ENCODE measurements at regions not wholly inside any gene's neighbourhood (a gene's known extent, or its start where the extent isn't known, plus 50 kb on each side); places are given as distances from the start of the nearest gene placed in this dataset.

GRCh38 chr10:78220781-78221180, 187.1 kb downstream of the RPS24 start:
- Histone ChIP-seq H3K36me3 (replicated peaks in 1 of 2) (no peaks in the 10 kb centered on the region), H3K27me3 (no peaks in the 10 kb centered on the region), H3K4me1 (replicated peaks in 1 of 2) (peaks cover 0 to 6% of the 10 kb centered on the region in 2 donors), H3K27ac (no peak overlapping the region), H3K4me3 (no peak overlapping the region), H3K9me3 (replicated peaks in 1 of 3) (no peaks in the 10 kb centered on the region)
- intact Hi-C loops (cut with DNase I) = loop anchor here (10.0 kb wide), 1 partner anchor 434 kb away; no protein-coding TSS in a partner anchor
- DNase-seq = no peak
- 85 to 98% (median 93%) methylated on average over 2 of the region's 2 CpGs for WGBS, 4 donors
- no peak for TF ChIP-seq CTCF (IDR thresholded peaks at IDR 0.05)
- TF ChIP-seq POLR2A (IDR thresholded peaks at IDR 0.05) = no peak

- DNase-seq = no peak
- intact Hi-C loops (cut with DNase I) = loop anchor here (10.0 kb wide), 1 partner anchor 433 kb away; no protein-coding TSS in a partner anchor
- no peak for TF ChIP-seq CTCF (IDR thresholded peaks at IDR 0.05)
- no peak for TF ChIP-seq POLR2A (IDR thresholded peaks at IDR 0.05)
Measured at GRCh38 chr10:78222096-78222790, 188.6 kb downstream of the RPS24 start.

GRCh38 chr10:78223088-78223487, 189.4 kb downstream of the RPS24 start:
- H3K9me3 ChIP-seq (replicated peaks in 1 of 3) = no peaks in the 10 kb centered on the region
- intact Hi-C loops (cut with DNase I) = loop anchor here (10.0 kb wide), 1 partner anchor 432 kb away; no protein-coding TSS in a partner anchor
- DNase-seq = no peak
- H3K36me3 ChIP-seq (replicated peaks in 1 of 2) = no peaks in the 10 kb centered on the region
- no peak overlapping the region for H3K27ac ChIP-seq
- H3K4me3 ChIP-seq = no peak overlapping the region
- H3K27me3 ChIP-seq = no peaks in the 10 kb centered on the region
- no peaks in the 10 kb centered on the region for H3K4me1 ChIP-seq (replicated peaks in 1 of 2)
- TF ChIP-seq POLR2A (IDR thresholded peaks at IDR 0.05) (no peak), CTCF (IDR thresholded peaks at IDR 0.05) (no peak)
- WGBS, 4 donors = 72 to 76% (median 73%) methylated on average over 7 of the region's 7 CpGs

More at GRCh38 chr10:78222096-78222790, 188.6 kb downstream of the RPS24 start:
- H3K27me3 ChIP-seq = no peaks in the 10 kb centered on the region
- H3K9me3 ChIP-seq (replicated peaks in 1 of 3) = no peaks in the 10 kb centered on the region
- no peaks in the 10 kb centered on the region for H3K4me1 ChIP-seq (replicated peaks in 1 of 2)
- H3K27ac ChIP-seq = no peak overlapping the region
- WGBS, 4 donors = 80 to 89% (median 87%) methylated on average over 6 to 11 of the region's 11 CpGs
- H3K4me3 ChIP-seq = no peak overlapping the region
- H3K36me3 ChIP-seq (replicated peaks in 1 of 2) = no peaks in the 10 kb centered on the region

GRCh38 chr10:78224602-78225001, 190.9 kb downstream of the RPS24 start:
- no peak overlapping the region for H3K27ac ChIP-seq
- H3K4me3 ChIP-seq = no peak overlapping the region
- H3K36me3 ChIP-seq (replicated peaks in 1 of 2) = no peaks in the 10 kb centered on the region
- intact Hi-C loops (cut with DNase I) = loop anchor here (10.0 kb wide), 1 partner anchor 430 kb away; no protein-coding TSS in a partner anchor
- no peaks in the 10 kb centered on the region for H3K27me3 ChIP-seq
- no peaks in the 10 kb centered on the region for H3K4me1 ChIP-seq (replicated peaks in 1 of 2)
- no peaks in the 10 kb centered on the region for H3K9me3 ChIP-seq (replicated peaks in 1 of 3)
- DNase-seq = no peak
- WGBS, 4 donors = 92 to 95% (median 93%) methylated on average over 6 of the region's 6 CpGs
- TF ChIP-seq CTCF (IDR thresholded peaks at IDR 0.05) (no peak), POLR2A (IDR thresholded peaks at IDR 0.05) (no peak)
